HG02759 (cell line): ENCODE measurements at regions not wholly inside any gene's neighbourhood (a gene's known extent, or its start where the extent isn't known, plus 50 kb on each side); places are given as distances from the start of the nearest gene placed in this dataset.
"Not testable (repeated sequence)": the region's sequence is repeated elsewhere in the genome, so short reads cannot be mapped to it uniquely, and the experiment has no call there.

ENCODE experiments used
- ATAC-seq: cut with Tn5 transposase; IDR thresholded peaks from one replicate; pipeline ENCODE4 v1.9.1; 2021; ENCODE audit warnings: mild to moderate bottlenecking, moderate library complexity; ENCODE audit not compliant: unreplicated experiment

DNA sequence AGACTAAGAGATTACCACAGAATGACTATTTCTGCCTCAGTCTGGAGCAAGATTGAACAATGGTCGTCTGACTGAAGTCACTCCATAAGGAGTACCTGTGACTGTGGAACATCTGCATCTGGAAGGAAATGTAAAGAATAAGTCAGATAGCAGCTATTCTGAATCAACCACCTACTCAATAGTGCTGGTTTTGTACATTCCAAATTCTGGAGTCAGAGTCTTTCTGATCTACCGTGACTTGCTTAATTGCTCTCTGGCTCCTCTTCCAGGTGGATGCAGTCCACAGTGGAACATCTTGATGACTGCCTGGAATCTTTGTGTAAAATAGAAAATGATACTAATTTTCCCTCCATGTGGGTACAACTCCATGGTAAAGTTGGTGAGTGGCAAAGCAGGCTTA lies 156.3 kb upstream of the SEMA3C start:
- ATAC-seq = no peak

GRCh38 chr7:81074406-81074805 lies 155.6 kb upstream of the SEMA3C start:
- ATAC-seq = no peak

DNA sequence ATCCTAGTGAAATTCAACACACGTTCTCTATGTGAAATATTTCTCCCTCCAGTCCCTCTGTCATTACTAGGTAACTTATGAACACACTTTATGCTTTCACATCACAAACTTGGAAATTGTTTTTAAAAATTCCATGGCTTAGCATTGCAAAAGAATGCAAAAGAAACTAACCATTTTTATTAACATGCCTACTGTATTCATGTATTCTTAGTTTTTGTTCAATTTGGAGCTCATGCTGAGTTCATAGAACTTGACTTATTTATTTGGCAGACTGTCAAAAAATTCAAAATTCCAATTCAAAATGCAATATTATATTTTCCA lies 155.0 kb upstream of the SEMA3C start:
- ATAC-seq = no peak

DNA sequence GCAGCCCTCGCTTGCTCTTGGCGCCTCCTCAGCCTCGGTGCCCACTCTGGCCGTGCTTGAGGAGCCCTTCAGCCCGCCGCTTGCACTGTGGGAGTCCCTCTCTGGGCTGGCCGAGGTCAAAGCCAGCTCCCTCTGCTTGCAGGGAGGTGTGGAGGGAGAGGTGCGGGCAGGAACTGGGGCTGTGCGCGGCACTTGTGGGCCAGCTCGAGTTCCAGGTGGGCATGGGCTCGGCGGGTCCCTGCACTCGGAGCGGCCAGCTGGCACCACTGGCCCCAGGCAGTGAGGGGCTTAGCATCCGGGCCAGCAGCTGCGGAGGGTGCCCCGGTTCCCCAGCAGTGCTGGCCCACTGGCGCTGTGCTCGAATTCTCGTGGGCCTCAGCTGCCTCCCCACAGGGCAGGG lies 152.1 kb upstream of the SEMA3C start:
- ATAC-seq = no peak

GRCh38 chr7:81066797-81067196 lies 147.9 kb upstream of the SEMA3C start:
- no peak for ATAC-seq

GRCh38 chr7:81064426-81064825 lies 145.6 kb upstream of the SEMA3C start:
- no peak for ATAC-seq

DNA sequence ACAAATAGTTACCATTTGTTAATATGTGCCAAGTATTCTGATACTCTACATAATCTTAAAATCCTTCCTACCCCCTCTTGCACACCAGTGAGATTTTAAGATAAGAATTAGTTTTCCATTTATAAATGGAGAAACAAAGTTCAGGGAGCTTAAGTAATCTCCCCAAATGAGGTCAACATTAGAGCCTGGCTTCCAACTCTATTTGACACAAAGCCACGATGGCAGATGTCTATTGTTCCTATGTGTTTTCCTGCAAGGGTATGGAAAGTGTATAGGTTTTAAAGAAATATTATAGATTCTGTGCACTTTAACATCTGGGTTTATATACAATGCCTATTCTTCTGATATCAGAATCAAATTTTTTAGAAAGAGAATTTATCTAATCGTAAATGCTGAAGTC lies 143.9 kb upstream of the SEMA3C start:
- ATAC-seq = no peak

DNA sequence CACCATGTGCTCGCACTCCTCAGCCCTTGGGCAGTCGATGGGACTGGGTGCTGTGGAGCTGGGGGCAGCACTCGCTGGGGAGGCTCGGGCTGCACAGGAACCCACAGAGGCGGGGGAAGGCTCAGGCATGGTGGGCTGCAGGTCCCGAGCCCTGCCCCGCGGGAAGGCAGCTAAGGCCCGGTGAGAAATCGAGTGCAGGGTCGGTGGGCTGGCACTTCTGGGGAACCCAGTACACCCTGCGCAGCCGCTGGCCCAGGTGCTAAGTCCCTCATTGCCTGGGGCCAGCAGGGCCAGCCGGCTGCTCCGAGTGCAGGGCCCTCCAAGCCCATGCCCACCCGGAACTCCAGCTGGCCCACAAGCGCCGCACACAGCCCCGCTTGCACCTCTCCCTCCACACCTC lies 138.6 kb upstream of the SEMA3C start:
- ATAC-seq = not testable (repeated sequence)

GRCh38 chr7:81053623-81054022 lies 134.8 kb upstream of the SEMA3C start:
- no peak for ATAC-seq

DNA sequence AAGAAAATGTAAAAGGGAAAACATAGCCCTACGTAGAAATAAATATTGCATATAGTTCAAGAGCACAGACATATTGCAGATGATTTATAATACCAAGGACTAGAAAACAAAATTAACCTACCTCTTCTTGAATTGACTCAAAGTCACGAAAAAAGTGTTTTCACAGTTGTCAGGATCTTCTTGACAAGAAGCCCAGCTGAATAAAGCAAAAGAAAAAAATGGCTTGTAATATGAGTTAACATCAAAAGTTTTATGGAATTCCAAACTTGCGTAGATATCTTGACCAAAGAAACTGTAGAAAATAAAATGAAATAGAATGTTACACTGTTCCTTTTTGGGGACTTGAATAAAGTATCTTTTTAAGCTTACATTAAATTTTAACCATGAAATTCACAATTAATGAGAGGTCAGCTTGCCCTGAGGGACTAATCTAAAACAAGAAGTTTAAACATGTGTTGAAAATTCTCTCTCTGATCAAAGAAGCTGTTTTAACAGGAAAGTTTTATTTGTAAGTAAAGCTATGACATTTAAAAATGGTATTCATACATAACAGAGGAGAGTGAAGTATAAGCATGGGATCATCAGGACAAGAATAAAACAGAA lies 133.1 kb upstream of the SEMA3C start:
- no peak for ATAC-seq

- ATAC-seq = no peak
Measured at GRCh38 chr7:81045491-81046030, 126.7 kb upstream of the SEMA3C start.

DNA sequence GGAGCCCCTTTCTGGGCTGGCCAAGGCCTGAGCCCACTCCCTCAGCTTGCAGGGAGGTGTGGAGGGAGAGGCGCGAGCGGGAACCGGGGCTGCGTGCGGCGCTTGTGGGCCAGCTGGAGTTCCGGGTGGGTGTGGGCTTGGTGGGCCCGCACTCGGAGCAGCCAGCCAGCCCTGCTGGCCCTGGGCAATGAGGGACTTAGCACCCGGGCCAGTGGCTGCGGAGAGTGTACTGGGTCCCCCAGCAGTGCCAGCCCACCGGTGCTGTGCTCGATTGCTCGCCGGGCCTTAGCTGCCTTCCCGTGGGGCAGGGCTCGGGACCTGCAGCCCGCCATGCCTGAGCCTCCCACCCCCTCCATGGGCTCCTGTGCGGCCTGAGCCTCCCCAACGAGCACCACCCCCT lies 123.8 kb upstream of the SEMA3C start:
- not testable (repeated sequence) for ATAC-seq

DNA sequence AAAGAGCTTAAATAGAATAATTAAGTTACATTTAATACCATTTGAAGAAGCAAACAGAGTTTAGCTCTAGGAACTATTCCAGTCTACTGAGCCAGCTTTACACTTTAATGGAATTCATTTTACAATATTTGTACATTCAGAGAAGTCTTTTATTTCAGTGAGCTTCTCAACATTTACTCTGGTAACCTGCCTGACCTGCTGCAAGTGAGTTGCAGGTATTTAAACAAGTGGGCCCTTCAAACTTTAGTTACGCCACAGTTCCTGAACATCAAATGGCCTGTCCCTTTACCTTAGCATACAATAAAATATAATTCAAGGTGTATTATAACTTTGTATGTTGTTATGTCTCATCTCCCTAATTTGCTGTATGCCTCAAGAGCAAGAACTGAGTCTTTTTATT lies 121.6 kb upstream of the SEMA3C start:
- ATAC-seq = no peak

GRCh38 chr7:81036871-81037270 lies 118.0 kb upstream of the SEMA3C start:
- no peak for ATAC-seq

DNA sequence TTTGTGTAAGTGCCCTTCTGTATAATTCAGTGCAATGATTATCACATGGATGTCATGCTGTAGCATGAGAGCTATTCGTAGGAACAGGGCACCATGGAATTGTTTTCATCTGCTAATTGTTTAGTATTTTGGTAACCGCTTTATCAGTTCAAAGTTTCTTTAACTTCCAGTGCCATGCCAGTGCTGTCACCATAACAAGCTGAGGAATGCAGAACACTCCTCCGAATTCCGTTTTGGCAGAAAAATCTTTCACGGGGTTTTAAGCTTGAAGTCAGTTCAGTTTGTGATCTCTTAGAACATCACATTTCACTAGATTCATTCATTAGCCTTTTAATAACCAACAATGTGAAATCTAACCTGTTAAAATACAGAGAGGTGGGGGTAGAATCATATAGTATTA lies 117.2 kb upstream of the SEMA3C start:
- ATAC-seq = no peak

DNA sequence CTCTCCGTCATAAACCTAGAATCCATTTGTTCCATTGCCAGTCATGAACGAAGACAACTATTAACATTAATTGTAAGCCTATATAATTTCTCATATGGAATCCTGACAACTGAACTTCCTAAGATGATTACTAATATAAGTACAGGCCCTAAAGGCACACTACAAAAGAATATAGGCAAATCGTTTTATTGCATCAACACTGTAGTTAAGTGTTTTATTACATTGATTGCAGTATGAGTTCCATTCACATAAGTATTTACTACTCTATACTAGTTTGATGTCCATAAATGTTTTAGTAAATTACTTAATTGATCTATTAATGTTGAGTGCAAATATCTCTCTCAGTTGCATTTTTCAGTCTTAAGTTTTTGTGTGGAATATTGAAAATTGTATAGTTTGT lies 113.1 kb upstream of the SEMA3C start:
- ATAC-seq = no peak

DNA sequence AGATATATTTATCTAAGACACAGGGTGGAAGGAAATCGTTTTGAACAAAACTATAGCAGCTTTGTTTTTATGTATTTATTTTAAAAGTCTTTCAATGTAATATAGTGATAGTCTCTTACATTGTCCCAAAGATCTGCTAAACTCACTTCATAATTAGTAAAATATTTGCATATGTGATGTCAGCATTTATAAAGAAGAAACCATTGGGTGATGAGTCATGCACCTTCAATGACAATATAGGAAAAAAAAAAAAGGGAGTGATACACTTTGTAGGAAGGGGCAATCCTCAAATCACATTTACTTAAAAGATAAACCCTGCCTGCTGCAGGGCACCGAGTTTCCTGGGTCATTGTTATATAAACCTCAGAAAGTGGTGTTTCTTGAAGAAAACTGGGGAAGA lies 112.4 kb upstream of the SEMA3C start:
- ATAC-seq = no peak

GRCh38 chr7:81030472-81030871 lies 111.6 kb upstream of the SEMA3C start:
- ATAC-seq = no peak

- no peak for ATAC-seq
Measured at GRCh38 chr7:81029511-81029910, 110.7 kb upstream of the SEMA3C start.

DNA sequence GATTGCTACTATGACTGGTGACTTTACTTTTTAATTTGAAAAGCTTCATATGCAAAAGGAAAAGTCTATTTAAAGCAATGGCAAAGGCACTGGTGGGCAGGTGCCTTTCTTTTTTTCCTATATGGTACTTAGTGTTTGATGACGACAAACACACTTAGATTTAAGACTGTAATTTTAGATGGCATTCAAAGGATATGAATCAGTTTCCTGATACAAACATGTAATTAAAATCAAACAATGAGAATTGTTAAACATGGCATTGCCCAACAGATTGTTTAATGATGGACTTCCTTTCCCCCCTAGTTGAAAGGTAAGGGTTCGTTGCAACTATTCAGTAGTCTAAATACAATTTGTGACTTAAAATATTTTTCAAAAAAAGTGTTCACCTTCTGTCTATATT lies 106.5 kb upstream of the SEMA3C start:
- no peak for ATAC-seq

DNA sequence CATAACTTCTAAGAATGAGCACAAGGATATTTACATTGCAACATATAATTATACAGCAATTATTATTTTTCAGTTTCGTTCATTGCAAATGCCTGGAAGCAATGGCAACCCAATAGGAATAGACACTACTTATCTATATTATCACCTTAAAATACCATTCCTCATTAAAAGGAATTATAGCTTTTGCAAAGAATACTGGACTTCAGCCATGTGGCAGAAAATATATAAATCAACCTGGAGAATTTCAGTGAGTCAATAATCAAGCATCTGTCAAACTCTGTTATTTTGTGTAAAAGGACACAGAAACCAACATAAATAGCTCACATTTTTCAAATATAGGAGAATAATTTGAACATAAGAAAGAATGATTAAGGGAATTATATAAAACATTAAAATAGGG lies 96.1 kb upstream of the SEMA3C start:
- ATAC-seq = no peak

GRCh38 chr7:81014266-81014665 lies 95.4 kb upstream of the SEMA3C start:
- no peak for ATAC-seq

- no peak for ATAC-seq
Measured at GRCh38 chr7:81013083-81013817, 94.4 kb upstream of the SEMA3C start.
